Nucleus accumbens (tissue), 56 donors: ENCODE measurements at regions not wholly inside any gene's neighbourhood (a gene's known extent, or its start where the extent isn't known, plus 50 kb on each side); places are given as distances from the start of the nearest gene placed in this dataset.
"Not testable (repeated sequence)": the region's sequence is repeated elsewhere in the genome, so short reads cannot be mapped to it uniquely, and the experiment has no call there.

Source experiments
- DNase-seq, 56 donors: peaks; one replicate each; lab custom pipeline; 2025; lab: John Stamatoyannopoulos, UW

DNA sequence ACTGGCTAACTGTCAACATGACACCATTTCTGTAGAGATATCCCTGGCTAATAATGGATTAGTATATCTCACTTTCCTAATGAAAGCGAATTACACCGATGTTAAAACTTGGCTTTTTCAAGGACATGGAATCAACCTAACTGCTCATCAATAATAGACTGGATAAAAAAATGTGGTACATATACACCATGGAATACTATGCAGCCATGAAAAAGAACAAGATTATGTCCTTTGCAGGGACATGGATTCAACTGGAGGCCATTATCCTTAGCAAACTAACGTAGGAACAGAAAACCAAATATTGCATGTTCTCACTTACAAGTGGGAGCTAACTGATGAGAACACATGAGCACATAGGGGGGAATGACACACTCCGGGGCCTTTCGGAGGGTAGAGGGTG lies 62.6 kb downstream of the ZIC1 start:
- DNase-seq: no peak

DNA sequence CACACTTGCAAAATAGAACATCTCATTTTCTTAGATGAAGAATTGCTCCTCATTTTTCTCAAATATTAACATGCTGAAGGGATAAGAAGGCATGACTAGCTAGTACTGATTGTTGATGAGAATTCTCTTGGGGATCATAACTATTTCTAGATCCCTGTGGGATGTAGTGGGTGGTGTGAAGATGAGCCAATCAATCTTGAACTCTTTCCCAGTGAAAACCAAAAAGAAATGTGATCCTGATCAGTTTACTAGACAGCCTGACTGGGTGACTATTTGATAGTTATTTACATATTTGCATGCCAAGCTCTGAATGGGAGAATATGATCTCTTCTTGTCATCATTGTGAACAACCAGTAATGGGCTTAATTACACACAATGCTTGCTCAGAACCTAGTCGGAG lies 63.7 kb downstream of the ZIC1 start:
- DNase-seq: no peak

GRCh38 chr3:147483145-147483544 lies 74.0 kb downstream of the ZIC1 start:
- DNase-seq: no peak

- DNase-seq: no peak
Observed at GRCh38 chr3:147483578-147483977, 74.4 kb downstream of the ZIC1 start.

DNA sequence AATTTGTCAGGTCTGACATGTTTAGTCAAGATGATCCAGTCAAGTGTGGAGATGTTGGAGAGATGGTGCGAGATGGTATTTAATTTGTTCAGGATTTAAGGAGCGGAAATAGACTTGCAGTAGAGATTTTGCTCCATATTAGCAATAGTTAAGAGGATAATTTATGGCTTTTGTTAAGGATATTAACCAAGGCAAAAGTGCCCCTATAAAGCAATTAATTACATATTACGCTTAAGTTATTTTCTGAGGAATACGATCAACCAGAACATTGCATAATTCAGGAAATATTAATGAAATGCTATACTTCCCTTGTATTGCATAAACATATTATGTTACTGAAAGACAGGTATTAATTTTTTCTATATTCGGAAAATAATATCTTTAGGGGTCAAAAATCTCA lies 83.9 kb downstream of the ZIC1 start:
- DNase-seq: no peak

- no peak for DNase-seq
Observed at GRCh38 chr3:147493666-147494065, 84.5 kb downstream of the ZIC1 start.

GRCh38 chr3:147497286-147497685 lies 88.1 kb downstream of the ZIC1 start:
- no peak for DNase-seq

GRCh38 chr3:147507638-147508286 lies 98.6 kb downstream of the ZIC1 start:
- no peak for DNase-seq

- no peak for DNase-seq
Observed at GRCh38 chr3:147509448-147509847, 100.3 kb downstream of the ZIC1 start.

DNA sequence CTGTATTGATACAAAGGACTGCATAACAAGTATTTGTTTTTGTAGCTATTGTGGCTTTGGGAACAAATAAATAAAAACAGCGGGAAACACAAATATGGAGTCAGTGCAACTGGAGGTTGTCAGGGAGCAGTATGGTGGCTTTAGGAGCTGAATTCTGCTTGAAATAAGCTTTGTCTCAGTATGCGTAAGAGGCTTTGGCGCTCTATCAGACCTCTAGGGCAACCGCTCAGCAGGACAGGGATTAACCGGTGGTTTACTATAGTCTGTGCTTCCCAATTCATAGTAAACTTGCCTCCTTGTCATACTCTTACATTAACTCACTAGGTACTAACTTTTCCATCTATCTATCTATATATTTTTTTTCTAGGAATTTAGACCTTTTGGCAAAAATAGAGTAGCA lies 104.6 kb downstream of the ZIC1 start:
- no peak for DNase-seq

DNA sequence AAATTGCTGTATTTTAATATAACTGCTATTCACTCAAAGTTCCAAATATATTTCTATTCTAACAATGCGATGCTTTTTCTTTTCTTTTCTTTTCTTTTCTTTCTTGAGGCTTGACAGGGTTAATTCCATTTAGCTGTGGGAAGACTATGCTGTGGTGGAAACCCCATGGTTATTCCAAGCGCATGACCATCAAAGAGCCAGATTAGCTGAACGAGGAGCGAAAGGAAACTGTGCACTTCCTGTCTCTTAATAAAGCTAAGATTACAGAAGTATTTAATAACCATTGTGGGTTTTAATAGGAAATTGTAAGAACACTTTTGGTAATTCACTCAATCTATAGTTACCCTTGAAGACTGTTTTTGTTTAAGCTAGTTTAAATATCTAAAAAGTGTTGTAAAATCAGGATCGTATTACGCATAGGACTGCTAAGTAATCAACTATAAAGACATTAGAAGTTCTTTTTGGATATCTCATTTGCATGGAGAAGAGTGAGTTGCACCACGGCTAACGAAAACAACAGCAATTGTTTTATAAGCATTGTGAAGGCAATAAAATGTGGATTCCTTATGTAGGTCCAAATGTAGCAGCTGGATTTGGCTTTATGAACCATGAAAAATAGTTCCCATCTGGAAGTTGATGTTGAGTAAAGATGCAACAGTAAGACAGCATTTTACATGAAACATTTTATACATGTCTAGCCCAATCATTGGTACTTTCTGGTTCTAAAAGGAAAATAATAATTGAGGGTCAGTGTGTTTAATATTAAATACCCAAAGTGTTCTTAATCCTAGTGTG lies 105.4 kb downstream of the ZIC1 start:
- DNase-seq: no peak

- no peak for DNase-seq
Observed at GRCh38 chr3:147518465-147518864, 109.3 kb downstream of the ZIC1 start.

- no peak for DNase-seq
Observed at GRCh38 chr3:147521646-147522045, 112.5 kb downstream of the ZIC1 start.

- DNase-seq: not testable (repeated sequence)
Observed at GRCh38 chr3:147522780-147523179, 113.6 kb downstream of the ZIC1 start.

DNA sequence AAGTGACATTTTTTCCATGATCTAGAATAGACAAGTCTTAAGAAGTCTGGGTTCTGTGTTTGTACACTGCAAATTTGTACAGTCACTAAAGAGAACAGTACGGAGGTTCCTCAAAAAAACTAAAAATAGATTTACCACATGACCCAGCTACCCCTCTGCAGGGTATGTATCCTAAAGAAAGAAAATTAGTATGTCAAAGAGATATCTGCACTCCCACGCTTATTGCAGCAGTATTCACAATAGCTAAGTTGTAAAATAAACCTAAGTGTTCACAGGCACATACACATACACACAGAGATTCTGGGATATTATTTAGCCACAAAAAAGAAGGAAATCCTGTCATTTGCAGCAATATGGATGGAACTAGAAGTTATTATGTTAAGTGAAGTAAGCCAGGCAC lies 120.4 kb downstream of the ZIC1 start:
- DNase-seq: no peak

DNA sequence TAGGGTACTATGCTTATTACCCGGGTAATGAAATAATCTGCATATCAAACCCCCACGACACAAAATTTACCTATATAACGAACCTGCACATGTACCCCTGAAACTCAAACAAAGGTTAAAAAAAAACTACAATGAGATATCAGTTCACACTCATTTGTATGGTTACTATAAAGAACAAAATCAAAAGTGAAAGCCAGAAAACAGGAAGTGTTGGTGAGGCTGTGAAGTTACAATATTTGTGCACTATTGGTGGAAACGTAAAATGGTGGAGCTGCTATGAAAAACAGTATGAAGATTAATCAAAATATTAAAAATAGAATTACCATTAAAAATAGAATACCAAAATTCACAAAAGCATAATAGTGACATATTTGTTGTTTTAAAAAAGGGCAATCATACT lies 128.9 kb downstream of the ZIC1 start:
- no peak for DNase-seq

- DNase-seq: no peak
Observed at GRCh38 chr3:147540921-147541320, 131.8 kb downstream of the ZIC1 start.

GRCh38 chr3:147544290-147544689 lies 135.1 kb downstream of the ZIC1 start:
- DNase-seq: no peak

- DNase-seq: no peak
Observed at GRCh38 chr3:147551491-147551890, 142.3 kb downstream of the ZIC1 start.

- DNase-seq: no peak
Observed at GRCh38 chr3:147554332-147554731, 145.2 kb downstream of the ZIC1 start.

GRCh38 chr3:147572970-147573340 lies 163.8 kb downstream of the ZIC1 start:
- DNase-seq: no peak

- no peak for DNase-seq
Observed at GRCh38 chr3:147574621-147575020, 165.5 kb downstream of the ZIC1 start.
